ENCODE measurements at regions not wholly inside any gene's neighbourhood (a gene's known extent, or its start where the extent isn't known, plus 50 kb on each side); places are given as distances from the start of the nearest gene placed in this dataset.

GRCh38 chr4:92163348-92163747, 140.4 kb upstream of the GRID2 start:
- TF ChIP-seq CTCF (IDR thresholded peaks at IDR 0.05), result no peak
- TF ChIP-seq POLR2A (IDR thresholded peaks at IDR 0.05), result no peak
